ENCODE measurements at regions not wholly inside any gene's neighbourhood (a gene's known extent, or its start where the extent isn't known, plus 50 kb on each side); places are given as distances from the start of the nearest gene placed in this dataset.
"Not testable (repeated sequence)": the region's sequence is repeated elsewhere in the genome, so short reads cannot be mapped to it uniquely, and the experiment has no call there.

DNA sequence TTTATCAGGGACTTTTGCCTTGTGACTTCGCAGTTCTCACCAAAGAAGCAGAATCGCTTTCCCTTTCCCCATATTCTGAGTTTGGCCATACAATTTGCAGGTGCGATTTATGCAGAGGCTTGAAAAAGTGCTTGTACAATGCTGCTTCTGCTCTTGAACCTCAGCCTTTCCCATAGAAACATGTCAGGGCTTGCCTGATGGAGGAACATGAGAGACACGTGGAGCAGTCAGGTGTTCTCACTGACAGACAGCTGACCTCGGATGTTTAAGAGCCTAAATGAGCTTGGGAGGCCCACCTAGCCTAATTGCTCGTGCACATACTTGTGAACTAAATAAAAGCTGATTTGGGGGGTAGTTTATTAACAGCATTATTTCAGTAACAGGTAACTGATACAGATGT, 290.0 kb downstream of the S1PR1 start:
- Mint-ChIP-seq H3K27ac (no peak overlapping the region), H3K27me3 (peaks cover 3% of the 10 kb centered on the region)

DNA sequence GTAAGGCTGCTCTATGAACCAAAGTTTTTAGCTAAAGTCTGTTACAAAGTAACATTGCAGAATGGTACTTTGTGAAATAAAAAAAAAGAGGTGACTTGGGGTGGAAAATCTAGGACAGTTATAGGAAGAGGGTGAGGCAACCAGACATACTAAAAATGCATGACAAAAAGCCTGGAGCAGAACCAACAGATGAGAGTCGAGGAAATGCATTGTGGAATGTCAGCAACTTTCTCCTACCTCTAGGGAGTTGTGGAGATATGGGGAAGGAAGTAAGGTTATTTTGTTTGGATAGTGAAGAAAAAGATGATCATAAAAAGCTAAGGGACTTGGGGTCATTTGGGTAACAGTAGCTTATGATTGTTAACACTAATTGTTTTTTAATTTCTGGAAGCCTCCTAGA, 295.6 kb downstream of the S1PR1 start:
- no peaks in the 10 kb centered on the region for H3K4me1 Mint-ChIP-seq (ENCODE audit: low read depth)
- no peaks in the 10 kb centered on the region for H3K36me3 Mint-ChIP-seq
- H3K27ac Mint-ChIP-seq = no peak overlapping the region
- H3K4me3 Mint-ChIP-seq = no peak overlapping the region
- H3K9me3 Mint-ChIP-seq (ENCODE audit: low read depth) = no peaks in the 10 kb centered on the region
- peaks cover 2% of the 10 kb centered on the region for H3K27me3 Mint-ChIP-seq

More for the DNA sequence above, 290.0 kb downstream of the S1PR1 start:
- Mint-ChIP-seq H3K36me3 (no peaks in the 10 kb centered on the region), H3K4me3 (no peak overlapping the region), H3K4me1 (ENCODE audit: low read depth) (peaks cover 2% of the 10 kb centered on the region), H3K9me3 (ENCODE audit: low read depth) (no peaks in the 10 kb centered on the region)

DNA sequence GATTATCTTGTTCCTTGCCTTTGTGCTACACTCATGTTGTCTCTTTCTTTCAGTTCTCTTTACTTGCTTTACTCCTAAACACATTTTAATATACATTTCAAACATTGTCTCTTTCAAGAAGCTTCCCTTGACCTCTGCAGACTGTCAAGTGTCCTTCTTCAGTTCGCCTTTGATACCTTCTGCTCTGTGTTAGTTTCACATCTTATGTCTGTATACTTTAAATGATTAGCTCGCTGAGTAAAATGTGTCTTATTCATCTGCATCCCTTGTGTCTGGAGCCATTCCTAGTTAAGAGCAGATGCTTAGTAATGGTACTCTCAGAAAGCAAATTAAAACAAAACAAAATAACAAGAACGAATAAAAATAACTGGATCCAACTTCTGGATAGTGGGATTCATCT, 303.3 kb downstream of the S1PR1 start:
- no peaks in the 10 kb centered on the region for H3K4me1 Mint-ChIP-seq (ENCODE audit: low read depth)
- peaks cover 8% of the 10 kb centered on the region for H3K27me3 Mint-ChIP-seq
- H3K4me3 Mint-ChIP-seq = no peak overlapping the region
- H3K36me3 Mint-ChIP-seq = no peaks in the 10 kb centered on the region
- H3K9me3 Mint-ChIP-seq (ENCODE audit: low read depth) = no peaks in the 10 kb centered on the region
- H3K27ac Mint-ChIP-seq = no peak overlapping the region

DNA sequence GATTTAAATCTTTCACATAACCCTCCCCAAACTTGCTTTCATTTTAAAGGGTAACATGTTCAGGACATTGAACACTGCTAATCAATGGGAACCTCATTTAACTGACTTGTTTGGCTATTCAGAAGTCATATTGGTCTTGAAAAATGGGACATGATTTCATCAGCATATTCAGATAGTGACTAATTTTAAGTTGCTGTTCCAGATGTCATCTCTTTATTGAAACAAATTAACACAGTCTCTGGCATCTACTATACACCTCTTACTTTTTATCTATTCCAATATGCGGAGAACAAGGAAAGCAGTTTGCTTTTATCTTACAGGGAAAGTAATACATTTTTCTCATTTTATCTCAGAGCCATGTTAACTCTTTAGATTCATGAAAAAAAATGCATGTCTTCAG, 310.1 kb downstream of the S1PR1 start:
- Mint-ChIP-seq H3K4me1 (ENCODE audit: low read depth) (no peaks in the 10 kb centered on the region), H3K9me3 (ENCODE audit: low read depth) (no peaks in the 10 kb centered on the region), H3K36me3 (no peaks in the 10 kb centered on the region), H3K27ac (no peak overlapping the region), H3K27me3 (peaks cover 3% of the 10 kb centered on the region), H3K4me3 (no peak overlapping the region)

DNA sequence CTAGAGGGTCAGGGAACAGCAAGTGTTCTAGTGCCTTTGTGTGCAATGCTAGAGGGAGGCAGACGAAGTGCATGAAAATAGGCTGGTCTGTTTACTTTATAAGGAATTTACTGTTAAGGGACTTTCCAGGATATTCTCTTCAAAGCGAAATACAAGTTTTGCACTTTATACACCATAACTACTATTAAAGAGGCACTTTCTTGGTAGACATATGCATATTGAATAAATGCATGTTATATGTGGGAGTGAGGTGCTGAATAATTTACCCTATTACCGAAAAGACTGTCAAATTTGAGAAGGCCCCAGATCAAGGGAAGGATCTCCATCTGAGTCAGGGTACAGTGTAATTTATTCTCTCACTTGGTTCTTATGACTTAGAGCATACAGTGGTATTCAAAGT, 310.5 kb downstream of the S1PR1 start:
- H3K27me3 Mint-ChIP-seq = peaks cover 3% of the 10 kb centered on the region
- H3K4me3 Mint-ChIP-seq = no peak overlapping the region
- H3K9me3 Mint-ChIP-seq (ENCODE audit: low read depth) = no peaks in the 10 kb centered on the region
- no peak overlapping the region for H3K27ac Mint-ChIP-seq
- H3K4me1 Mint-ChIP-seq (ENCODE audit: low read depth) = no peaks in the 10 kb centered on the region
- H3K36me3 Mint-ChIP-seq = no peaks in the 10 kb centered on the region

DNA sequence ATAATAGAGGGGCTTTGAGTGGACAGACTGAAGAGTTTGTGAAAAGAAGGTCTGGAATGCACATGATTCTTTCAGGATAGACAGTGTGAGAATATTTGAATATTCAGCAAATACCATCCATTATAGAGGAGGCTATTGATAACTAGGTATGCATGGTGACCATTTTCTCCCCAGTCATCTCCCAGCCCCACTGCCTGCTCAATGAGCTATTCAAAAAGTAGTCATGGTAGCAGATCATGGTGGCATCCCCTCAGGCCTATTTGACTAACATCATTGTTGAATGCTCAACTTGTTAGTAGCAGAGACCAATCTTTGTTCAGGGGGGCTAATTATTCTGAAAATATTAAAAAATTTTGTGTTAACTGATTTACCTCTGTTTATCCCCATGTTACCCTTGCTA, 311.6 kb downstream of the S1PR1 start:
- H3K36me3 Mint-ChIP-seq = no peaks in the 10 kb centered on the region
- H3K4me3 Mint-ChIP-seq = no peak overlapping the region
- no peaks in the 10 kb centered on the region for H3K9me3 Mint-ChIP-seq (ENCODE audit: low read depth)
- no peaks in the 10 kb centered on the region for H3K4me1 Mint-ChIP-seq (ENCODE audit: low read depth)
- H3K27me3 Mint-ChIP-seq = peaks cover 2% of the 10 kb centered on the region
- no peak overlapping the region for H3K27ac Mint-ChIP-seq

DNA sequence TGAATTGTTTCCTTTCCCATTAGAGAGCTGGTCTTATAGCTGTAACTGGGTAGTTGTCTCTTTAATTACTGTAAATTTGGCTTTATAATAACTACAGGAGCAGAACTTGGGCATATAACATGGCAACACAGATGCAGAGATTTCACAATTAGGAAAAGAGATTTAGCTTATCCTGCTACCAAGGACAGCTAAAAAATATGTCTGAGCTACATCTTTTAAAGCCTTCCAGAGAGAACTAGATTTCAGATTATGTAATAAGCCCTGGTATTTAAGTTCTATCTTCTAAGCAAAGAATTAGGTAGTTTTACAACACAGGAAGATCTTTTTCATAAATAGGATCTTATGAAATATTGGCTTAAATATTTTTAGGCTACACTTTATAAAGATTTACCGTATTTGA, 313.8 kb downstream of the S1PR1 start:
- Mint-ChIP-seq H3K36me3 (no peaks in the 10 kb centered on the region), H3K27me3 (no peaks in the 10 kb centered on the region), H3K4me1 (ENCODE audit: low read depth) (no peaks in the 10 kb centered on the region), H3K27ac (no peak overlapping the region), H3K9me3 (ENCODE audit: low read depth) (no peaks in the 10 kb centered on the region), H3K4me3 (no peak overlapping the region)

DNA sequence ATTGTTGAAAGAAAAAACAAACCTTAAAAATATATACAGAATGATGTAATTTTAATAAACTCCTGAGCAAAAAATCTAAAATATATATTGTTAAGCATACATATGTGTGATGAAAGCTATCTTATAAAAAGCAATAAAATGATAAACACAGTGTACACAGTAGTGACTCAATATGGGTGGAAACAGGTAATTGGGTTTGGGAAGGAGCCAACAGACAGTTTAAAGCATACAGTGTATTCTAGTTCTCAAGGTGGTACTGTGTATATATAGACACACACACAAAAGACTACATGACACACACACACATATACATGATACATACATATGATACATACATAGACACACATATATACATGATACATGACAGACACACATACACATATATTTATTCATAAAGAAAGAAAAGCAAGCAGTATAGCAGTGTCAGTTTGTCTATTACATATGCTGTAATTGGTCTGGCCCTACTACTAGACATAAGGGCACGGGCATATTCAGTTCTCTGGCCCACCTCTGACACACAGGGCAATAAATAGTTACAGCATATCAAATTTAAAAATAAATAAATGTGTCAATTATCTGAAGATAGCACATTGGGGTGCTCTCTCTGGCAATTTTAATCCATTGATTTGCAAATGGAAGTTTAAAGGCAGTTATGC, 330.2 kb downstream of the S1PR1 start:
- Mint-ChIP-seq H3K4me1 (ENCODE audit: low read depth) (no peaks in the 10 kb centered on the region), H3K27me3 (peaks cover 11% of the 10 kb centered on the region), H3K27ac (no peak overlapping the region), H3K36me3 (no peaks in the 10 kb centered on the region), H3K9me3 (ENCODE audit: low read depth) (peaks cover 8% of the 10 kb centered on the region), H3K4me3 (no peak overlapping the region)

DNA sequence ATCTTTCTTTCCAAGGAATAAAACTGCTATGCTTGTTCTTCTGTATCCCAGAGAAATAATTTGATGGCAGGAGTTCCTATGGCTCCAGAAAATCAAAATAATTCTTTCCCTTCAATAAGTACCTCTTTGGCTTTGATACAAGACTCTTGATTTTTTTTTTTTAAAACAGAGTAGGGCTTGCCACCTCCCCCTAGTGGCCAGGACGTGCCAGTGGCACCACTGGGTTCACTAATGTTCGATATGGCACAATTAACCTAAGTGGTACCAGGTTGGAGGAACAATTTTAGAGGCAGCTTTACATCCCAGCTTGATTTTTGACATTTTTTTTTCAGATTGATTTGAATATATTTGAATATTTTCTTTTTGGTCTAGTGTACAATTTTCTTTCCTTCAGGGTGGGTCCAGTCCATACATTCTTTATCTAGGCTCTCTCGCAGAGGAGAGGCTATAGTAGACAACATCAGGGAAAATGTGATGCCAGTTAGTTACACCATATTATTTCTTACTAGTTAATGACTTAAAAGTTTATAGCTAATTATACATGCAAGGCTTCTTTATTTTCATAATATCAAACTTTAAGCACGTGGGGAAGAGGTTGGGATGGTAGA, 330.9 kb downstream of the S1PR1 start:
- peaks cover 11% of the 10 kb centered on the region for H3K27me3 Mint-ChIP-seq
- H3K4me1 Mint-ChIP-seq (ENCODE audit: low read depth) = no peaks in the 10 kb centered on the region
- no peak overlapping the region for H3K27ac Mint-ChIP-seq
- no peaks in the 10 kb centered on the region for H3K36me3 Mint-ChIP-seq
- H3K9me3 Mint-ChIP-seq (ENCODE audit: low read depth) = peaks cover 8% of the 10 kb centered on the region
- no peak overlapping the region for H3K4me3 Mint-ChIP-seq

DNA sequence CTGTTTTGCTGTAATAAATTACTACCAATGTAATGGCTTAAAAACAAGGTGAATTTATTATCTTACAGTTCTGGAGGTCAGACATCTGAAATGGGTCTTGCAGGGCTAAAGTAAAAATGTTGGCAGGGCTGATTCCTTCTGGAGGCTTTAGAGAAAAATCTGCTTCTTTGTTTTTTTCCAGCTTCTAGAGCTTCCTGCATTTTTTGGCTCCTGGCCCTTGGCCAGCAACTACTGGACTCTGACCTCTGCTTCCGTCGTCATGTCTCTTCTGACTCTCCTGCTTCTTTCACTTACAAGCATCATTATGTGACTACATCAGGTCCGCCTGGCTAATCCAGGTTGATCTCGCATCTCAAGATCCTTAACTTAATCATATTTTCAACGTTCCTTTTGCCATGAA, 350.9 kb downstream of the S1PR1 start:
- H3K27me3 Mint-ChIP-seq = peaks cover 6% of the 10 kb centered on the region
- no peaks in the 10 kb centered on the region for H3K9me3 Mint-ChIP-seq (ENCODE audit: low read depth)
- H3K4me3 Mint-ChIP-seq = no peak overlapping the region
- H3K4me1 Mint-ChIP-seq (ENCODE audit: low read depth) = no peaks in the 10 kb centered on the region
- no peak overlapping the region for H3K27ac Mint-ChIP-seq
- no peaks in the 10 kb centered on the region for H3K36me3 Mint-ChIP-seq

DNA sequence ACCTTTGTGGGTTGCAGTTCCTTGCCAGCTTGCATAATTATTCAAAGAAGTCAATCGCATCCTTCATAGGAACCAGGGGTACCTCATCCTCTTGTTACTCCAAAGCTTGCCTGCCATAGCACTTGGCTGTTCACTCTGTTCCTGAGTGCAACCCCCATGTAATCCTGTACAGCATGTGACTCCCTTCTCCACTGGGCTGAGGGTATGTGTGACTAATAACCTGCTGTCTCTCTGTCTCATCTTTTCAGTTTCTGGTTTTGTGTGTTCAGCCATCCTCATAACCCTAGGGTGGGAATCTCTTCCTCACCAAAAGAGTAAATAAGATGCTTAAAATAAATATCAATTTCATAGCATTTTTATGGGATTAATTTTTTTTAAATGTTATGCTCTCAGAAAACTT, 351.9 kb downstream of the S1PR1 start:
- Mint-ChIP-seq H3K36me3 (no peaks in the 10 kb centered on the region), H3K27me3 (peaks cover 4% of the 10 kb centered on the region), H3K9me3 (ENCODE audit: low read depth) (no peaks in the 10 kb centered on the region), H3K4me3 (no peak overlapping the region), H3K4me1 (ENCODE audit: low read depth) (no peaks in the 10 kb centered on the region), H3K27ac (no peak overlapping the region)

DNA sequence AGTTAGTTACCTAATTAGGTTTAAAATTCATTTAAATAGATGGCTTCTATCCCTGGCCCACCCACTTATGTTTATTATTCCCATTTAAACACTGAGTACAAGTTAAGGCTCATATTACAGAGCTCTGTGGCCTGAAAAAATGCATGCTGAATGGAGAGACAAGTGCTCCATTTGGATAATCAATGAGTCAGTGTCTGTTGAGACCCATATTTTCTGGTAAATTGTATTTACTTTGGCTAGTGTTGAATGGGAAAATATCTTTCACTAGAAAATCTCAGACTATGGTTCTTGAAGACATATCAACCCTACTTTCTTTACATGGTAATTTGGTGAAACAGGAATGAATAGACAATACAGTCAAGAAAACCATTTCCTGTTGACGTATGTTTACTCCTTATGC, 356.0 kb downstream of the S1PR1 start:
- Mint-ChIP-seq H3K27me3 (peaks cover 4% of the 10 kb centered on the region), H3K4me1 (ENCODE audit: low read depth) (no peaks in the 10 kb centered on the region), H3K27ac (no peak overlapping the region), H3K4me3 (no peak overlapping the region), H3K9me3 (ENCODE audit: low read depth) (no peaks in the 10 kb centered on the region), H3K36me3 (no peaks in the 10 kb centered on the region)

DNA sequence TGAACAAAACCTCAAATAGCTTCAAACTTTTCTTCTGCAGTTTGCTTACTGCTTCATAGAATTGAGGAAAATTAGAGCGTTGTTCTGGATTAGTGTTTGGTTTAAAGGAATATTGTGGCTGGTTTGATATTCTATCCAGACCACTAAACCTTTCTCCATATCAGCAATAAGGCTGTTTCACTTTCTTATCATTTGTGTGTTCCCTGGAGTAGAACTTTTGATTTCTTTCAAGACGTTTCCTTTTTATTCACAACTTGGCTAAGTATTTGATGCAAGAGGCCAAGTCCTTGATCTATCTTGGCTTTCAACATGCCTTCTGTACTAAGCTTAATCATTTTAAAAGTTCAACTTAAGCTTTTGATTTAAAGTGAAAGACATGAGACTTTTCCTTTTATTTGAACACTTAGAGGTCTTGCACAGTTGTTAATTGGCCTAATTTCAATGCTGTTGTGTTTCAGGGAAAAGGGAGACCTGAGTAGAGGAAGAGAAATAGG, 359.1 kb downstream of the S1PR1 start:
- H3K27me3 Mint-ChIP-seq = peaks cover 1% of the 10 kb centered on the region
- H3K9me3 Mint-ChIP-seq (ENCODE audit: low read depth) = no peaks in the 10 kb centered on the region
- no peak overlapping the region for H3K27ac Mint-ChIP-seq
- no peaks in the 10 kb centered on the region for H3K4me1 Mint-ChIP-seq (ENCODE audit: low read depth)
- H3K36me3 Mint-ChIP-seq = no peaks in the 10 kb centered on the region
- H3K4me3 Mint-ChIP-seq = no peak overlapping the region

DNA sequence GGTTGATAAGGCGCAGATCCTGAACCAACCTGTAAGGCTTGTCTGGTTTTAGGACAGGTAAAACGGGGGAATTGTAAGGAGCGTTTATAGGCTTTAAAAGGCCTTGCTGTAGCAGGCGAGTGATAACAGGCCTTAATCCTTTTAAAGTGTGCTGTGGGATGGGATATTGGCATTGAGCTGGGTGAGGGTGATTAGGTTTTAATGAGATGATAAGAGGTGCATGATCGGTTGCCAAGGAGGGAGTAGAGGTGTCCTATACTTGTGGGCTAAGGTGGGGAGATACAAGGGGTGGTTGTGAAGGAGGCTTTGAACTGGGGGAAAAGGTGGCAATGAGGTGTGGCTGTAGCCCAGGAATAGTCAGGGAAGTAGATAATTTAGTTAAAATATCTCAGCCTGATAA, 363.8 kb downstream of the S1PR1 start:
- H3K9me3 Mint-ChIP-seq (ENCODE audit: low read depth); H3K36me3 Mint-ChIP-seq; H3K27me3 Mint-ChIP-seq; H3K4me1 Mint-ChIP-seq (ENCODE audit: low read depth); H3K27ac Mint-ChIP-seq; H3K4me3 Mint-ChIP-seq: not testable (repeated sequence)

DNA sequence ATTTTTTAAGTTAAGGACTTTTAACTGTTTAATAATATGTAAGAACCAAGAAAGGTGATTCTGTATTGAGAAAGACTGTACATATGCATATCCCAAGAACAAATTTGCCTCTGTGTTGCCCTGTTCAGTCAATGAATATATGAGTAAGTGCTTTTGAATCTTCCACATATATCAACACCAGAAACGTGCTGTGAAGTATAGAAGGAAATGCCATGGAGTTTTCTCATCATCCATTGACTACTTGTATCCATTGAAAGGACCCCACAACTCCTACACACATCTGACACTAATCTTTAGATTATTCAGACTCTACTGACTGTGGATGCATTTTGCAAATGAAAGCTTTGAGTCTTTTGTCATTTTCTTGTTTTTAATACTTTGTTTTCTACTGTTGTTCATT, 366.9 kb downstream of the S1PR1 start:
- Mint-ChIP-seq H3K4me3 (no peak overlapping the region), H3K9me3 (ENCODE audit: low read depth) (no peaks in the 10 kb centered on the region), H3K36me3 (no peaks in the 10 kb centered on the region), H3K27ac (no peak overlapping the region), H3K27me3 (peaks cover 11% of the 10 kb centered on the region), H3K4me1 (ENCODE audit: low read depth) (no peaks in the 10 kb centered on the region)

DNA sequence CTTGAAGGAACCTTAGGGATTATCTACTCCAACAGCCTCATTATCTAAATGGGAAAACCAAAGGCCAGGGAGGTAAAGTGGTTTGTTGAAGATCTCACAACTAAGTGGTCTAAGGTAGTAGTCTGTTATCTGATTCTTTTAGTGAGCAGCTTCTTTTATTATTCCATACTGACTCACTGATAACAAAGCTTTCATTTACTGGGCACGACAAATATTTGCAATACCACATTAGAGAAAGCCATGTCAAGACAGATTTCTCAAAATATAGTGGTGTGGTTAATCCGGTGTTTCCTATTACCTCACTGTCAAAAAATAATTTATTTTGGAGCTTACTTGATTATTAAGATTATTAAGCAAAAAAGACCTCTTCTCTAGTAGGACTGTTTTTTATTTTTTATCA, 369.1 kb downstream of the S1PR1 start:
- Mint-ChIP-seq H3K27ac (no peak overlapping the region), H3K9me3 (ENCODE audit: low read depth) (peaks cover 14% of the 10 kb centered on the region), H3K4me1 (ENCODE audit: low read depth) (no peaks in the 10 kb centered on the region), H3K36me3 (peaks cover 5% of the 10 kb centered on the region), H3K4me3 (no peak overlapping the region), H3K27me3 (peaks cover 19% of the 10 kb centered on the region)

Measured in activated naive CD8-positive, alpha-beta T cell (primary cell).